SW 1271 (cell line): ENCODE measurements at regions not wholly inside any gene's neighbourhood (a gene's known extent, or its start where the extent isn't known, plus 50 kb on each side); places are given as distances from the start of the nearest gene placed in this dataset.

ENCODE experiments used
- DNase-seq, 2 experiments: peaks; one replicate each; lab custom pipeline; 2025; lab: John Stamatoyannopoulos, UW

DNA sequence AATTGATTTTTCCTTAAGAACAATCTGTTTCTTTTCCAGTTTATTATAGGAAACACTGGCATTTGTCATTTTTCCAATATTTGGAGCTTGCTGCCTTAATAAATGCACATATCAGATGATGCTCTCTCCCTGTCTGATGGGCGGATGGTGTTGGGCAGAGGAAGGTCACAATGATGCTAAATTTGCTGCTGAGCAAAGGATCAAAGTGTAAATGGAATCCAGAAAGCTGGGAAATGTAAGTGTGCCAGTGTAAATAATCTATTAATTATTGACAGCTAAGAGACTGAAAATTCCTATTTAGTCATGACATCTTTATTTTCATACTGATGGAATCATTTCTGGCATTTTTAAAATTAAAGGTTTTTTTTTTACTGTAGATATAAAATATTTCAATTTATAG lies 243.2 kb downstream of the PTBP2 start:
- DNase-seq = no peak

DNA sequence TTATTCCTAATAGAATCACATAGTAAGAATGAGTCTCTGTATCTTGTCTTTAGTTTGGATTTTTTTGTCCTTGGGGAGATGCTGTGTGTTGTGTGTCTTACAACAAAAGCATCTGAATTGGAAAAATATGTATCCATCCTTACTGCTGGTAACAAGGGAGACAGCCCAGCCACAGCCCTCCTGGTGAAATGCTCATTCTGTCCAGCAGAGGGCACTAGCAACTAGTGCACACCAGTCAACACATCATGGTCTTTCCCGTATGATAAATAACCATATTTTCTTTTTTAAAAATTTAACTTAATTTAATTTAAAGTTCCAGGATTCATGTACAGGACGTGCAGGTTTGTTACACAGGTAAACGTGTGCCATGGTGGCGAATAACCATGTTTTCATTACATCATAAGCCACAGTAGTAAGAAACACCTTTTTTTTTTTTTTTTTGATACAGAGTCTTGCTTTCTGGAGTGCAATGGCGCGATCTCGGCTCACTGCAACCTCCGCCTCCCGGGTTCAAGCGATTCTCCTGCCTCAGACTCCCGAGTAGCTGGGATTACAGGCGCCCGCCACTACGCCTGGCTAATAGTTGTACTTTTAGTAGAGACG lies 245.1 kb downstream of the PTBP2 start:
- DNase-seq = peak in 1 of 2 experiments; percentile 35

DNA sequence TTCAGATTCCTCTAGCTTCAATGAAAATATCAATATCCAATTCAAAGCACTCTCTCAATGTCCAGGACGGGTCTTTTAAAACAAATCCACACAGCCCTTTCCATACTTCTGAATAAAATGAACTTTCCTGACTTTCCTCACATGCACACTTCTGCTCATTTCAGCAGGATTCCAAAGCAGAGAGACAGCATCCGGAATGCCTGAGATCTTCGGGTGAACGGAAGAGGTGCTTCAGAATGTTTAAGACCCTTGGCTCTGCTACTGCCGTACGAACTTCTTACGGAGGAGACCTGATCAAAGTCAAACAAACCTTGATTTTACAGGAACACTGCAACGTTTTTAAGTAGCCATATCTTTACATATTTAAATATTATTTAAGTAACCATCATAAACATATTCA lies 245.7 kb downstream of the PTBP2 start:
- DNase-seq = no peak

DNA sequence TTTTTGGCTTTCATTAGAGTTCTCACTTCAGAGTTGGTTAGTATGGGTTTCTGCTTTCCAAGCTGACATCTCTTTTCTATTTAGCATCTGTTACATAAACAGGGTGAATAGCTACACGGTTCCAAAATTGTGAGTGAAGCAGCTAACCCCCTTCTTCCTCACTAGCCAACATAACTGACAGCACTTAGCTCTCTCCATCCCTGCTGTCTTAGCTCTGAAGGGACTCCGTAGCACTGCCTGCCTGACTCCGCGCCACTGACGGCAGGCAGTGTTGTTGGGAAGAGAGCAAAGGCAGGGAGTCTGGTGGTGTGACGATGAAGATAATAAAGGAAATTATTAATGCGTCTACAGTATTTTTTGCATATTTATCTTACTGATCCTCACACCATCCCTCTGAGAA lies 247.0 kb downstream of the PTBP2 start:
- DNase-seq = no peak

DNA sequence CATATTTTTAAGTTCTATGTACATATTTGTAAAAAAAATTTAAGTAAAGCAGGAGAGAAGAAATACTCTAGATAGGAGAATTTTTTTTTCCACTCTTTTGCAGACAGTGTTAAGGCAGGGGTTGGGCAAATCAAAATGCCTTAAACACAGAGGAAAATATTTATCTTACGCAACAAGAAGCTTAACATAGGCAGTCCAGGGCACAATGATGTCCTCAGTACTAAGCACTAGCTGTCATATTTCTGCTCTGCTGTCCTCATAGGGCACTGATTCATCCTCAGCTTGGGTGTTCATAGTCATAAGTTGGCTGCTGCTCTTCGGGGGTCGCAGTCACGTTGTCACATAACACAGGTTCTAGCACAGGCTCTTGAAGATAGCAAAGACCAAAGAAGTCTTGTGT lies 247.4 kb downstream of the PTBP2 start:
- no peak for DNase-seq

DNA sequence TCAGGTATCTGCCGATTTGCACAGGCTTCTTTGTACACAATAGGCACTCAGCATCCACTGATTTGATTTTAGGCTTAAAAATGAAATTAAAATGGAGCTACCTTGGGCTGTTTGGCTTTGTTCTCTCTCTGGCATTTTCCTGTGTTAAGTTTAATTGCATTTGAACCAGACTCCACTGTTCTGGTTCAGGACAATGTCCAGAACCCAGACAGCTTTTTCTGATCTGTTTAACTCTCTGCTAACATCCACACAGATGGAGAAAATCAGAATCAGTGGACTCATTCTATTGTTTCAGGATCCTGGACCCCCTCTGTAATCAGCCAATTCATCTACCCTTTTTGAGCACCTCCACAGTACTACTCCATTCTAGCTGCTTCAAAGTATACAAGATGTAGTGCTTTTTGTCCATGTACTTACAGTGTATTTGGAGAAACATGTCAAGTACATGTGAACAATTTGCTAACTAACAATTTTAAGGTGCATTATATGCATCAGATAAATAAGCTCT lies 248.1 kb downstream of the PTBP2 start:
- DNase-seq = no peak

DNA sequence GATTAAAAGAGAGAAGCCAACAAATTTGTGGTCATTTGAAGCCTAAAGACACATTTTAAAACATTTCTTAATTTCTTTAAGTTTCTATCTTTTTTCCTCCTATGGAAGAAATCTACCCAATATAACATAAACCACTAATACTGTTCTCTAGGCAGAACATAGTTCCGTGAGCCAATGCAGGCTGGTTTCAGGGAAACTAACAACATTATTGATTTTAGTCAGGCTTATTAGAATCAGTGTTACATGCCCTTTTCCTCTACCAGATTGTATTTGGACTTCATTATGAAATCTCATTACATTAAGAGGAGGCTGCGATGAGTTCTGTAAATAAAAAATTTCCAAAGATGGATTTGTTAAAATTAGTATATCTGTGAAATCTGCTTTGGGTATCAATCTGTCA lies 249.9 kb downstream of the PTBP2 start:
- DNase-seq = no peak

DNA sequence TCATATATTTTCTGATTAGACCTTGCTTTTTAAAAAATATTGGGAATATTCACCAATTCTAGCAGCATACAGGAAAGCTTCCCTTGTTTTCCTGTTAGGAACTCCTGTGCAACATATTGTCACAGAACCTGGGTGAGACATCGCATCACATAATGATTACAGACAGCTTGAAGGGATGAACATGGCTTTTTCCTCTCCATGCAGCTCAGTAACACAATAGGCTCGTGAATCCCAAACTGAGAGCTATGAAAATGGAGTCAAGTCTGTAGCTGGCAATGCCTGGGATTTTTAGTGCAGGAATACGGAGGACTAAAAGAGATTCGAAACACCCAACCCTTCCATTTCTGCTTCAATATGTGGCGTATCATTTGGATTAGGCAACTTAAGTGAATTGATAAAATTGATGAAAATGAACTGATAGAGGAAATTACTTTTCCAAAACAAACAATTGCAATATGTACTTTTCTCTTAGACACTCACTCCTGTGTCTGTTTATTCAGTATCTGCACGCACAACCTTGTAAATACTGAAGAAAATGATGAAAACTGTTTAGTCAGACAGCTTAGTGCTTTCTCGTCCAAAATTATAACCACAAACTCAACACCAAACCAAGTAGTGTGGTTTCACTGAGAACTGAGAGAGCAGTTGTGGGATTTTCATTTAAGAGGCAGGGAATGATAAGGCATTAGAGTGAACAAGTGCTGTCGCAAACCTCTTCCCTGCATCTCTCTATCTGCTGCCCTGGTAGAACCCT lies 250.4 kb downstream of the PTBP2 start:
- no peak for DNase-seq

DNA sequence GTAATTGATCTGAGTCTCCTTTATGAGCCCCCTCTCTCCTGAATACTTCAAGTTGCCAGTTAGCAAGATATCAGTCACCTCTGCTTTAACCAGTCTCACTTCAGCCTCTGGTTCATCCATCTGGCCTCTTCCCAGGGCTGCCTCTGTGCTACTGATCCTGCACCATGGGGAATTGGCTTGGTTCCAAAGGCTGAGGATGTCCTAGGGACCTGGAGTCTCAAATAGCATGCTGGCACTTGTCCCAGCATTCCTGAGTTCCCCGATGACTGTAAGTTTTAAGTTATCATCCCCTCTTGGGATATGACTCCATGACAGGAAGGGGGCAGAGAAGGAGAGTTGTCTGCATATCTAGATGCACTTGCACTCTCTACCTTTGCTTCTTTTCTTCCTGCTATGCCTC lies 252.0 kb downstream of the PTBP2 start:
- no peak for DNase-seq

DNA sequence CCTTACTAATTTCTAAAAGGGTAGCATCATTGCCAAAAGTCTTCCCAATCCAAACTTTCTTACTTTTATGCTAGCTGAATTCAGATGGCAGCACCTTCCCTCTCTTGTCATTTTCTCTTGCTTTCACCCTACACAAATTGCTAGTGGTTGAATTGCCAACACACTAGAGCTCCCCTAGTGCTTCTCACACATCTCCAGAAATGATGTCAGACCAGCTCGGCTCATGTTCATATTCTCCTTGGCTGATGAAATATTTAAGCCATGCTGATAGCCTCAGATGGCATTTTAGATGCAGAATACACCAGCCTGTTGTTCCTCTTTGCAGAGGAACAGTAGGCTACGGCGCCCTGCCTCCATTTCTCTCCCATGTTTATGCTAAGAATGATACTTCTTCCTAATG lies 256.9 kb downstream of the PTBP2 start:
- DNase-seq = no peak

DNA sequence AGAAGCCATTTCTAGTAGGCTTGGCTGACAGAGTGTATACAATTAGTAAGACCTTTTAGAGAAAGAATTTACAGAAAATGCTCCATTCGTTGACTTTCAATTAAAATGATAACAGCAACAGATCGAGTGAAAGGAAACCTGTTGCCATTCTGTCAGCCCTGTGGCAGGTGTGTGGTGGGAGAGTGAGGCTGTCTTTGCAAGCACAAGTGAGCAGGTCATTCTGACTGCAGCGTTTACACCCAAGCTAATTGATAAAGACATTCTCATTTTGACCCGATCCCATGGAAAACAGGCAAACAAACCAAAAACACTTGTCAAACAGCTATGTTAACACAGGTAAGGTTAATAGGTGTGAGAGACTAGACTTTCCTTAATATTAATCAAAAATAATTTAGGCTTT lies 257.3 kb downstream of the PTBP2 start:
- DNase-seq = no peak

DNA sequence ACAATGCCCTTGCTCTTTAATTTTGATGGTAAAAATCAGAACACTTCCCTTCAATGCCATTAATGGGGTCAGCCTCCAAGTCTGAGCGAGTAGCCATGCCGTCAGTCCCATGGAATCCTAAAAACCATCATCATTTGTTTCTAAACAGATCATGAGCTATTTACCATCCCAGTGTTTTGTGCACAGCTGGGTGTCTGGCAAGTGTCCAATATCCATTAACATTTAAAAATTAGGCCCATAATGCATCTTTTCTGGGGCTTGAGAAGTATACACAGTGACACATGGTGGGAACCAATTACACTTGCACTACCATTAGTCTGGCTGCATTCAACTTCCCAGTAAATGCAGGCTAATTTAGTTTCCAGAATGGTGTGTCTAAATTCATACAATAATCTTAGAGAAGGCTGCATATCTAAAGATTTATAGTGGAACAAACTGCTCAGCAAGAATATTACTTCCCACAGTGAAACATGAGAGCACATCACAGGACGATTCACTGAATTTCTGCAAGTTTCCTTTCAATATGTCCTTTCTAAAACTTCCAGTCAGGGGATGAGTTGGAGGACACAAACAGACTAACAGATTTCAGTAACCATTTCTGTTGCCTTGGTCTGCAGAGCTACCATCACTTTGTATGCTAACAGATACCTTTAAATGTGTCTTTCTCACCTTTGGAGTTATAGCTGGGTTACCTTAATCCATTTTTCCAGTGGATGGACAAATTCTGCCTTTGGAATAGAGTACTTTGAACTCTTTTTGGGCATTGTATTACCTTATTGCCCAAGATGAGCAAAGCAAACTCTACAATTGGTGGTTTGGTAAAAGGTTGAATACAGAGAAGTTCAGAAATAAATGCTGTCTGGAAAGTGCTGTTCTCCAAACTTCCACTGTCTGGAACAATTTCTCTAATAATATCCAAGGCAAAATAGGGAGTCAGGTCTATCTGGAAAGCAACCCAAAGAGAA lies 258.0 kb downstream of the PTBP2 start:
- no peak for DNase-seq

DNA sequence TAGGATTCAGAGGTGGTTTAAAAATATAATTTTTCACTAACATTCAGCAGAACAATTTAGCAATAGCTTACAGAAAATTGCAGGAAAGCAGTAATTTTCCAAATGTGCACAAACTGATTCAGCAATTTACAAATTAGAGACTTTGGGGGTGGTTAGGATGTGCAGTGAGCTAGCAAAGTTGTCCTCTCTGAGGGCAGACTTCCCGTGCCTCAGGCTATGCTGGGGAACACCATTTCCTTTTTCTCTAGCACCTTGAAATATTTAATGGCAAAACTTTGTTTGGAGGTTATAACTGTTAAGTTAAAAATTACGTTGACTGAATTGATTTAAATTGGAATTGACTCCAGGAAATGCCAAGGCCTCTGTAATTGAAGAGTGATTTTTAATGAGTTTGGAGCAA lies 258.9 kb downstream of the PTBP2 start:
- no peak for DNase-seq

DNA sequence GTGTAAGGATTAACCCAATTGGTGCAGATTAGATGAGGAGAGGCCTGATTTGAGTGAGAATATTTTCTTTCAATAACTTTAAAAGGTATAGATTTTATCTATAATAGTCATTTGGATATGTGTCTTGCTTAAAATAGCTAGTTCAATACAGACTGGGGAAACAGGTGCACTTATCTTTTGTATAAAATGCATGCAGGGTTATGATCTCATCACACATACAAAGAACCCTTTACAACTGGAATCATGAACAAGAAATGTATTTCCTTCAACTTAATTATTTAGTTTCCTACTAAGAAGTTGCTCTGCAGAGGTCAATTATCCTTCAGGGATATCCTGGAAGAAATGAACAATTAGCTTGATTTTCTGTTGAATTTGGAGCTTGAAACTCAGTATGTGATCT lies 259.6 kb downstream of the PTBP2 start:
- no peak for DNase-seq

DNA sequence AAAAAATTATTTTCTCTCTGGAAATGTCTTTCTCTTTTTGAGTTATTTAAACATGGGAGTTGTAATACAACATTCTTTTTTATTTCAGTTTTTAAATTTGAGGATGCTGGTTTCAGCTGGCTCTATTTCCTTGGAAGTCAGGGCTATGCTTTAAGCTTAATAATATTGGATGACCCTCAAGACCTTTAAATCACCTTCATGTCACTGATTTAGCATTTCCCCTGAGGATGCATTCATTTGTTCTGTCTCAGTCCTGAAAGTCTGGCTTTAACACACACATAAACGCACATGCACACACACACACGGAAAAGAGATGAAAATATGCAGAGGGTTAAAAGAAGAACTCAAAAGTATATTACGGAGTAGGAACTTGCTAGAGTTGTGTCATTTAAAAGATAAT lies 260.5 kb downstream of the PTBP2 start:
- DNase-seq = no peak

DNA sequence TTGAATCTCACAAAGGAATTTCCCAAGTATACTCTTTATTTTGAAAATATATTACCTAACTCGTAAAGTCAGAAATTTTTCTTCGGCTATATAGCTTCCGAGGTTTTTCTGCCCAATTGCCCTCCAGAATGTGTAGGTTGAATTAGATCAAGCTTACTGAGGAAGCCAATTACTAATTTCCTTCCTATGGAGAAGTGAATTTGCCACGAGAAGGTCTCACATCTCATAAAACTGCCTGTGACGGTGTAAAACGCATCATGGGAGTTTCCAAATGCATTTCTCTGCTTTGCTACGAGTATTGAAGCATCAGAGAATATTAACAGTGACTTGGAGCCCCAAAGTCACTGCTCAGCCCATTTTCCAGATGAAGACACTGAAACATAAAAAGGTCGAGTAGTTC lies 262.3 kb downstream of the PTBP2 start:
- no peak for DNase-seq

DNA sequence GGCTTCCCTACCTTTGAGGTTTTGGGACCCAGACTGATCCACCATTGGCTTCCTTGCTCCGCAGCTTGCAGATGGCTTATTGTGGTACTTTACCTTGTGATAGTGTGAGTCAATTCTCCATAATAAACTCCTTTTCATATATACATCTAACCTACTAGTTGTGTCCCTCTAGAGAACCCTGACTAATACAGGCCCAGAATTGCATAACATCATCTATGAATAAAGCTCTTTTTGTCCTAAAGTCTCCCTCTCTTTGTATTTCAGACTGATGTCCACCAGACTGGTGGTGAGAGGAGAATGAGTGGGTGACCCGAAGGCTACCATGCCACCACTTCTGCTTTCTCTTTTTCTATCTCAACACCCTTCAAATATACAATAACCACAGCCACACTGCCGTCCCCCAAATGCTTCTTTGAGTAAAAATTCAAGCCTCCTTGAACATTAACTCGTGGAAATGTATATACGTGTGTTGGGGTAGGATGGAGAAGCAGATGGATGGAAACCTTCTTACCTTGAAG lies 265.7 kb downstream of the PTBP2 start:
- DNase-seq = no peak

DNA sequence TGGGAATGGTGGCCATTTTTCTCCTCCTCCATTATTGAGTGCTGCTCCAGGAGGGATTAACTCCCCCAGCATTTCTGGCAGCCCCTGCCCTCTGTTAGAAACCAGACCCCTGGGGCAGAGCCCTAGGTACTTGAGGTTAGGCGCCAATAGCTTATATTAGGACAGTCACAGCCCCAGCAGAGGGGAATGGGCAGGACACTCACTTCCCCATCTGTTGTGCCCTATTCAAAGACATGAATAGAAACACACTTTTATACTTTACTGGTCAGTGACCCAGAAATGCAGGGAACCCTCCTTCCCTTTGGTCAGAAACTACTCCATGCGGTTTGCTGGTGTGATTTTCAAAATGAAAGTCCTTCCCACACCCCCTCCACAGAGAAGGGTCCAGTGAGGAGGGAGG lies 267.7 kb downstream of the PTBP2 start:
- no peak for DNase-seq

DNA sequence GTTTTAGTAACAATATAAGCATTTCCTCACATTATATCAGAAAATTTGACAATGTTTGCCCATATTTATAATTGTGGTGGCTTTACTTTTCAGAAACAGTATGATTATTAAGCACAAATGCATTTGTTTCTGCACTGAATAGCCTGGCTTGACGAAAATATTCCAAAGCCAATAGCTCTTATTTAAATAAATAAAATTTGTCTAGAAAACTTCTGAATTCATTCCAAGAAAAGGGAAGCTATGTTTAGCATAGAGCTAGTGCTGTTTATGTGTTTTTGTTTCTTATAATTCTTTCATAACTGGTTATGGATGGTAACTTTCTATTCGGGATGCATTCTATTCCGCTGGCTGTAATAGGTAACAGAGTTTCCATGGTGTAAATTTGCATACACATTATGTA lies 268.6 kb downstream of the PTBP2 start:
- DNase-seq = no peak

DNA sequence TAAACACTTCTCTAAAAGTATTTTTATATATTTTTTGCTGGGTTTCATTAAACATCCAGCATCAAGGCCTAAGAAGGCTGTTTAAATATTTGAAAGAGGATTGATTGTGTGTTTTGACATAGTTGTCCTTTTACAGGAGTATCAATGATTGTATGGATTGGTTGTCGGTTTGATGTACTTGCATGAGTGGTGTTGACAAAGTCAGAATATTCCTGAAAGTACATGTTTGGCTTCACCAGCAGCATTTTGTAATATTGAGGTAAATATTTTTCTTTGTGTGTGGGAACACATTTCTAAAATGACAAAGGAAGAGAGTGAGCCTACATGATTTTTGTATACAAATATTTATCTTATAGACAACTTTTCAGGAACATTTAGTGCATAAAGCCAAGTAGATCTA lies 269.7 kb downstream of the PTBP2 start:
- no peak for DNase-seq

DNA sequence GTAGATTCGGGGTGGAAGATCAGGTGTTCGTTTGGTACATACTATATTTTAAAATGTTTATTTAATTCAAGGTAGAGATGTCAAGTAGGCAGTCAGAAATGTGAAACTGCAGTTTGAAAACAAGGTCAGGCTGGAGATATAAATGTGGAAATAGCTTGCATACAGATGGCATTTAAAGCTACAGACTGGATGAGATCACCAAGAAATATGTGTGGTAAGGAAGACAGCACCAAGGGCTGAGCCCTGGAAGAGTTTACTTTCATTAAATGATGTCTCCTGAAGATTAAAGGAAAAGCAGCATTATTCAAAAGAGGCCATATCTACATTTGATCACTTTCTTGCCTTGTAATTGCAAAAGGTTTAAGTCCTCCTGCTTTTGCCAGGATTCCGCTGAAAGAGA lies 271.3 kb downstream of the PTBP2 start:
- DNase-seq = no peak

DNA sequence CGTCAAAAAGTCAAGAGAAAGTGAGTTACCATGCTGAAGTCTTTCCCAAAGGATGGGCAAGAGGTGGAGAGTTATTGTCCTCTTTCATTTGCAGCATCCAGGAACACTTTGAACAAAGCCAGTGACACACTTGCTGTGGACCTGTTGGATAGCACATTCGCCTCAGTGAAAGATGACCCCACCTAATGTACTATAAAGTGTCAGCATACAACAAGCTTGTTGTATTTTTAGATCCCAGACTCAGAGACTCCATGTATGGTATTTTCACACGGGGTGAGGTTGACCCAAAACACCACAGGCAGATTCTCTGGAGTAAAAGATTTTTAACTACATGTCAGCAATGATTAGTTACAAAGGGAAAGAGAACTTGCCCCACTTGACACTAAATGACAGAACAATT lies 273.8 kb downstream of the PTBP2 start:
- no peak for DNase-seq

DNA sequence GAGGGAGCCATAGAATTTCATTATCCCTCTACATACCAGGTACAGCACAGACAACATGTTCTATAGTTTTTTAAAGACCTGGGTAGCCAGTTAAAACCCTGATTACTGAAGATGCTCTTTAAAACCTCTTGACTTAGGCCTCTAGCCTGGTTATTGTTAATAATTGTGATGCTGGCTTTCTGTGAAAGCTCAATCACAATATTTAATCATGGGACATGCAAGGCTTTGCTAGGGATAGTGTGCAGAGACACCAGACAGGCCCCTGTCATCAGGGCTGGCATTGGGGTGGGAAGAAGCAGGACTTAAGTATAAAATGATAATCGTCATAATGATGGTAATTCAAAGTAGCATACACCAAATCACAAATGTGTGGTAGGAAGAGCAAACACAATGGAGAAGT lies 274.4 kb downstream of the PTBP2 start:
- no peak for DNase-seq
